Karpas-422 (cell line): ENCODE measurements at regions not wholly inside any gene's neighbourhood (a gene's known extent, or its start where the extent isn't known, plus 50 kb on each side); places are given as distances from the start of the nearest gene placed in this dataset.

Source experiments
- DNase-seq: peaks from one replicate; pipeline ENCODE4 v3.0.0-alpha.2; 2015
- H2AFZ ChIP-seq: fragments of 200-600 bp; sonication (generic); 2 replicates; pipeline ENCODE4 v1.6.1; 2014; ENCODE audit warnings: antibody characterized with exemption, low read length, mixed read lengths
- H3K27ac ChIP-seq: fragments of 200-600 bp; sonication (generic); 2 replicates; pipeline ENCODE4 v1.5.1; 2014; ENCODE audit warnings: mild to moderate bottlenecking, low read length, moderate library complexity
- H3K27me3 ChIP-seq: fragments of 200-600 bp; sonication (generic); 2 replicates; pipeline ENCODE4 v1.6.1; 2014; ENCODE audit warnings: low read length, mixed read lengths
- H3K36me3 ChIP-seq: fragments of 200-600 bp; sonication (generic); 2 replicates; pipeline ENCODE4 v1.6.1; 2014; ENCODE audit warnings: low read length, mixed read lengths; ENCODE audit not compliant: insufficient read depth
- H3K4me1 ChIP-seq: fragments of 200-600 bp; sonication (generic); 2 replicates; pipeline ENCODE4 v1.6.1; 2014; ENCODE audit warnings: mild to moderate bottlenecking, low read length, mixed read lengths
- H3K4me2 ChIP-seq: fragments of 200-600 bp; sonication (generic); 2 replicates; pipeline ENCODE4 v1.6.1; 2014; ENCODE audit warnings: low read length, low read depth, mild to moderate bottlenecking; ENCODE audit not compliant: poor library complexity, severe bottlenecking
- H3K4me3 ChIP-seq: fragments of 200-600 bp; sonication (generic); 2 replicates; pipeline ENCODE4 v1.5.1; 2014; ENCODE audit warnings: mild to moderate bottlenecking, antibody characterized with exemption, low read length, mixed read lengths
- H3K79me2 ChIP-seq: fragments of 200-600 bp; sonication (generic); 2 replicates; pipeline ENCODE4 v1.6.1; 2014; ENCODE audit warnings: mild to moderate bottlenecking, low read length, mixed read lengths
- H3K9ac ChIP-seq: fragments of 200-600 bp; sonication (generic); 2 replicates; pipeline ENCODE4 v1.6.0; 2014; ENCODE audit warnings: low read length
- H3K9me2 ChIP-seq: fragments of 200-600 bp; sonication (generic), shearing (Covaris generic); replicated peaks from 2 replicates; pipeline ENCODE4 v1.6.0; 2014; ENCODE audit warnings: mild to moderate bottlenecking, low read length, moderate library complexity; ENCODE audit not compliant: insufficient read depth
- H3K9me3 ChIP-seq: fragments of 300-700, 200-600 bp; sonication (generic); 2 replicates; pipeline ENCODE4 v1.6.1; 2014; ENCODE audit warnings: low read length, mixed read lengths
- H4K20me1 ChIP-seq: fragments of 200-600 bp; sonication (generic); 2 replicates; pipeline ENCODE4 v1.6.1; 2014; ENCODE audit warnings: mild to moderate bottlenecking, antibody characterized with exemption, low read length, low read depth; ENCODE audit not compliant: insufficient read depth

- no peaks in the 10 kb centered on the region for H3K9me3 ChIP-seq
- peak; percentile 66 for DNase-seq
- H2AFZ ChIP-seq, result no peak overlapping the region
- H3K4me3 ChIP-seq, result peak overlapping the region; percentile 37; the same call in 1 of the 2 replicates
- H3K27ac ChIP-seq, result no peak overlapping the region
- H3K36me3 ChIP-seq, result no peaks in the 10 kb centered on the region
- H3K9me2 ChIP-seq, result no peaks in the 10 kb centered on the region
- H3K4me2 ChIP-seq, result peak overlapping the region; percentile 60
- no peaks in the 10 kb centered on the region for H3K27me3 ChIP-seq
- H3K4me1 ChIP-seq, result peaks cover 31% of the 10 kb centered on the region
- H3K9ac ChIP-seq, result peak overlapping the region; percentile 27; the same call in 1 of the 2 replicates
- no peaks in the 10 kb centered on the region for H4K20me1 ChIP-seq
- no peaks in the 10 kb centered on the region for H3K79me2 ChIP-seq
Observed at GRCh38 chr3:184466413-184466960, 86.6 kb downstream of the CHRD start.

GRCh38 chr3:184467171-184467570, 87.3 kb downstream of the CHRD start:
- H3K79me2 ChIP-seq, result no peaks in the 10 kb centered on the region
- H3K9me2 ChIP-seq, result no peaks in the 10 kb centered on the region
- H3K27me3 ChIP-seq, result no peaks in the 10 kb centered on the region
- no peaks in the 10 kb centered on the region for H3K9me3 ChIP-seq
- H3K4me2 ChIP-seq, result no peak overlapping the region
- H4K20me1 ChIP-seq, result no peaks in the 10 kb centered on the region
- no peak overlapping the region for H2AFZ ChIP-seq
- no peak overlapping the region for H3K9ac ChIP-seq
- H3K4me1 ChIP-seq, result peaks cover 31% of the 10 kb centered on the region
- H3K27ac ChIP-seq, result no peak overlapping the region
- no peaks in the 10 kb centered on the region for H3K36me3 ChIP-seq
- DNase-seq, result no peak
- no peak overlapping the region for H3K4me3 ChIP-seq

DNA sequence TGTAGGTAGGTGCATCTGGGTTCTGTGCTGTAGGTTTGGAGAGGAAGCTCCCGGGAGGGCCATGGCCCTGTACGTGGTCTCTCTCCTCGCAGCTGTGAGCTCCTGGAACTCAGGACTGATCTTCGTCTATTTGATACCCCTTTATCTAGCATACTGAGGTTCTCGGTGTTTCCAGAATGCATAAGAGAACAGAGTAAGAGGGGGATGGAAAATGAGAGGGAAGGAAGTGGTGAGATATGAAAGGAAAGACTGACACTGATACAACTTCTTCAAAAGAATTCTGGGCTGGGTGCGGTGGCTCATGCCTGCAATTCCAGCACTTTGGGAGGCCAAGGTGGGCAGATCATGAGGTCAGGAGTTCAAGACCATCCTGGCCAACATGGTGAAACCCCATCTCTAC, 90.7 kb downstream of the CHRD start:
- Histone ChIP-seq H3K9me2 (no peaks in the 10 kb centered on the region), H3K79me2 (no peaks in the 10 kb centered on the region), H3K27me3 (no peaks in the 10 kb centered on the region), H3K4me1 (peaks cover 25% of the 10 kb centered on the region), H3K4me2 (no peak overlapping the region), H4K20me1 (no peaks in the 10 kb centered on the region), H3K9me3 (no peaks in the 10 kb centered on the region), H3K9ac (no peak overlapping the region), H3K4me3 (no peak overlapping the region), H3K36me3 (no peaks in the 10 kb centered on the region), H2AFZ (no peak overlapping the region), H3K27ac (no peak overlapping the region)
- DNase-seq, result no peak

GRCh38 chr3:184471439-184471838, 90.1 kb upstream of the EPHB3 start:
- Histone ChIP-seq H3K4me1 (peaks cover 16% of the 10 kb centered on the region), H3K9me3 (no peaks in the 10 kb centered on the region), H3K9me2 (no peaks in the 10 kb centered on the region), H3K27ac (no peak overlapping the region), H3K36me3 (no peaks in the 10 kb centered on the region), H3K4me3 (no peak overlapping the region), H3K9ac (no peak overlapping the region), H3K27me3 (no peaks in the 10 kb centered on the region), H3K4me2 (no peak overlapping the region), H4K20me1 (no peaks in the 10 kb centered on the region), H2AFZ (no peak overlapping the region), H3K79me2 (no peaks in the 10 kb centered on the region)
- no peak for DNase-seq

- Histone ChIP-seq H3K4me2 (no peak overlapping the region), H3K9me2 (no peaks in the 10 kb centered on the region), H3K4me1 (peaks cover 2% of the 10 kb centered on the region), H3K27ac (no peak overlapping the region), H4K20me1 (no peaks in the 10 kb centered on the region), H2AFZ (no peak overlapping the region), H3K36me3 (no peaks in the 10 kb centered on the region), H3K27me3 (no peaks in the 10 kb centered on the region), H3K9me3 (no peaks in the 10 kb centered on the region), H3K79me2 (no peaks in the 10 kb centered on the region), H3K4me3 (no peak overlapping the region), H3K9ac (no peak overlapping the region)
- DNase-seq, result no peak
Observed at GRCh38 chr3:184472723-184473428, 88.7 kb upstream of the EPHB3 start.

GRCh38 chr3:184474897-184475296, 86.7 kb upstream of the EPHB3 start:
- Histone ChIP-seq H3K4me3 (no peak overlapping the region), H4K20me1 (no peaks in the 10 kb centered on the region), H2AFZ (no peak overlapping the region), H3K27me3 (no peaks in the 10 kb centered on the region), H3K36me3 (no peaks in the 10 kb centered on the region), H3K4me1 (no peaks in the 10 kb centered on the region), H3K9me3 (no peaks in the 10 kb centered on the region), H3K4me2 (no peak overlapping the region), H3K9me2 (no peaks in the 10 kb centered on the region), H3K27ac (no peak overlapping the region), H3K9ac (no peak overlapping the region), H3K79me2 (no peaks in the 10 kb centered on the region)
- no peak for DNase-seq

GRCh38 chr3:184477940-184478339, 83.6 kb upstream of the EPHB3 start:
- Histone ChIP-seq H2AFZ (no peak overlapping the region), H3K4me1 (peaks cover 14% of the 10 kb centered on the region), H3K4me2 (no peak overlapping the region), H3K36me3 (no peaks in the 10 kb centered on the region), H3K27ac (no peak overlapping the region), H3K79me2 (no peaks in the 10 kb centered on the region), H3K27me3 (no peaks in the 10 kb centered on the region), H3K4me3 (no peak overlapping the region), H3K9ac (no peak overlapping the region), H3K9me3 (no peaks in the 10 kb centered on the region), H3K9me2 (no peaks in the 10 kb centered on the region), H4K20me1 (no peaks in the 10 kb centered on the region)
- DNase-seq, result no peak

DNA sequence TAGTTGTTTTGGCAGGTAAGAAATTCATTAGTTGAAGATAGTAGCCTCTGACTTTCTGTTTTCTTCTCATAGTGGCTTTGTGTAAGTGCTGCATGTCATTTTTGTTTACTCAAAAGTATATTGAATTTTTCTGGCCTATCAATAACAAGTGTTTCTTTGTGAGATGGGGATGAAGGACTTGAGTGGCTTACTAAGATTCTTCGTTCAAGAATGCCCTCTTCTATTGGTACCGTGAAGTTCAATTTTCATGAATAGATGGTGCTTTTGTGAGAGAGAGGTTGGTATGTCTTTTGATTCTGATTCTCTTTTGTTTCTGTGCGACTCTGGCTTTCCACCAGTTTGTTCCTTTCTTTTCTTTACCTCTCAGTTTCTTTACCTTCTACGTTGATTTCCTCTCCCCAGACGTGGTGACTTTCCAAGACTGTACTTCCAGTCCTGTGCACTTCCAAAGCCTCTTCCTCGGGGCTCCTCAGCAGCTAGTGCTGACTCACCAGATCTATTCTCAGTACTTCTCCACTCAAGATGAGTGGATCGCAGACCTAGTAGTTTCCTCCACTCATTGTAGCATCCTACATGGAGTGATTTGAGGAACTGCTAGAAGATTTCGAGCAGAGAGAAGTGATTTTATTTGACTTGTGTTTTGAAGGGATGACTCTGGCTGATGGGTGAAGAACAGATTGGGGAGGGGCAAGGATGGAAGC, 82.0 kb upstream of the EPHB3 start:
- Histone ChIP-seq H3K4me1 (peaks cover 19% of the 10 kb centered on the region), H3K27ac (no peak overlapping the region), H4K20me1 (no peaks in the 10 kb centered on the region), H3K79me2 (no peaks in the 10 kb centered on the region), H3K9me3 (no peaks in the 10 kb centered on the region), H3K36me3 (no peaks in the 10 kb centered on the region), H2AFZ (0 out of 2 replicates have a peak overlapping the region, but pooled peaks have one; percentile 10), H3K4me3 (no peak overlapping the region), H3K9me2 (no peaks in the 10 kb centered on the region), H3K27me3 (no peaks in the 10 kb centered on the region), H3K4me2 (no peak overlapping the region), H3K9ac (no peak overlapping the region)
- DNase-seq, result no peak
